ENCODE measurements at regions not wholly inside any gene's neighbourhood (a gene's known extent, or its start where the extent isn't known, plus 50 kb on each side); places are given as distances from the start of the nearest gene placed in this dataset.
A peak's percentile ranks its signal among the peaks of the same experiment; 100 is the strongest.

GRCh38 chr13:85742355-85742754 lies 56.9 kb downstream of the SLITRK6 start:
- DNase-seq = no peak

GRCh38 chr13:85741017-85741416 lies 58.2 kb downstream of the SLITRK6 start:
- no peak for DNase-seq

- no peak for DNase-seq
Measured at GRCh38 chr13:85738696-85739320, 60.4 kb downstream of the SLITRK6 start.

GRCh38 chr13:85737952-85738351 lies 61.3 kb downstream of the SLITRK6 start:
- no peak for DNase-seq

- DNase-seq = no peak
Measured at GRCh38 chr13:85729296-85729695, 69.9 kb downstream of the SLITRK6 start.

GRCh38 chr13:85728811-85729210 lies 70.4 kb downstream of the SLITRK6 start:
- no peak for DNase-seq

GRCh38 chr13:85725433-85725832 lies 73.8 kb downstream of the SLITRK6 start:
- peak; percentile 3 for DNase-seq

- no peak for DNase-seq
Measured at GRCh38 chr13:85724546-85725432, 74.4 kb downstream of the SLITRK6 start.

GRCh38 chr13:85719749-85720148 lies 79.5 kb downstream of the SLITRK6 start:
- no peak for DNase-seq

GRCh38 chr13:85717921-85718320 lies 81.3 kb downstream of the SLITRK6 start:
- no peak for DNase-seq

- DNase-seq = no peak
Measured at GRCh38 chr13:85710545-85710944, 88.7 kb downstream of the SLITRK6 start.

GRCh38 chr13:85709721-85710120 lies 89.5 kb downstream of the SLITRK6 start:
- DNase-seq = no peak

GRCh38 chr13:85709072-85709471 lies 90.1 kb downstream of the SLITRK6 start:
- DNase-seq = no peak

GRCh38 chr13:85700906-85701305 lies 98.3 kb downstream of the SLITRK6 start:
- no peak for DNase-seq

- no peak for DNase-seq
Measured at GRCh38 chr13:85698256-85698655, 101.0 kb downstream of the SLITRK6 start.

- DNase-seq = no peak
Measured at GRCh38 chr13:85694992-85695391, 104.2 kb downstream of the SLITRK6 start.

- no peak for DNase-seq
Measured at GRCh38 chr13:85693889-85694511, 105.2 kb downstream of the SLITRK6 start.

- DNase-seq = no peak
Measured at GRCh38 chr13:85690368-85690767, 108.9 kb downstream of the SLITRK6 start.

- DNase-seq = no peak
Measured at GRCh38 chr13:85685436-85685835, 113.8 kb downstream of the SLITRK6 start.

GRCh38 chr13:85675151-85675907 lies 123.9 kb downstream of the SLITRK6 start:
- DNase-seq = no peak

GRCh38 chr13:85671336-85671735 lies 127.9 kb downstream of the SLITRK6 start:
- no peak for DNase-seq

- peak; percentile 40 for DNase-seq
Measured at GRCh38 chr13:85666356-85666755, 132.9 kb downstream of the SLITRK6 start.

GRCh38 chr13:85665286-85665685 lies 133.9 kb downstream of the SLITRK6 start:
- peak; percentile 10 for DNase-seq
